ENCODE measurements at regions not wholly inside any gene's neighbourhood (a gene's known extent, or its start where the extent isn't known, plus 50 kb on each side); places are given as distances from the start of the nearest gene placed in this dataset.

- TF ChIP-seq, protein P1, sequence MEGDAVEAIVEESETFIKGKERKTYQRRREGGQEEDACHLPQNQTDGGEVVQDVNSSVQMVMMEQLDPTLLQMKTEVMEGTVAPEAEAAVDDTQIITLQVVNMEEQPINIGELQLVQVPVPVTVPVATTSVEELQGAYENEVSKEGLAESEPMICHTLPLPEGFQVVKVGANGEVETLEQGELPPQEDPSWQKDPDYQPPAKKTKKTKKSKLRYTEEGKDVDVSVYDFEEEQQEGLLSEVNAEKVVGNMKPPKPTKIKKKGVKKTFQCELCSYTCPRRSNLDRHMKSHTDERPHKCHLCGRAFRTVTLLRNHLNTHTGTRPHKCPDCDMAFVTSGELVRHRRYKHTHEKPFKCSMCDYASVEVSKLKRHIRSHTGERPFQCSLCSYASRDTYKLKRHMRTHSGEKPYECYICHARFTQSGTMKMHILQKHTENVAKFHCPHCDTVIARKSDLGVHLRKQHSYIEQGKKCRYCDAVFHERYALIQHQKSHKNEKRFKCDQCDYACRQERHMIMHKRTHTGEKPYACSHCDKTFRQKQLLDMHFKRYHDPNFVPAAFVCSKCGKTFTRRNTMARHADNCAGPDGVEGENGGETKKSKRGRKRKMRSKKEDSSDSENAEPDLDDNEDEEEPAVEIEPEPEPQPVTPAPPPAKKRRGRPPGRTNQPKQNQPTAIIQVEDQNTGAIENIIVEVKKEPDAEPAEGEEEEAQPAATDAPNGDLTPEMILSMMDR (IDR thresholded peaks at IDR 0.05) = no peak
- no peak for TF ChIP-seq POLR2A (IDR thresholded peaks at IDR 0.05)
Observed at GRCh38 chr16:6211644-6212043, 1114.0 kb upstream of the EEF2KMT start.
